H1 (cell line): ENCODE measurements at regions not wholly inside any gene's neighbourhood (a gene's known extent, or its start where the extent isn't known, plus 50 kb on each side); places are given as distances from the start of the nearest gene placed in this dataset.

ENCODE experiments used
- CTCF ChIA-PET: fragments of 300-600 bp; sonication (Branson Sonifier 250); formaldehyde crosslinking; loops from one replicate; lab custom pipeline; 2021; ENCODE audit not compliant: partially characterized antibody; lab: Charles Lee
- POLR2A ChIA-PET: fragments of 300-600 bp; sonication (Branson Sonifier 250); formaldehyde crosslinking; loops from one replicate; lab custom pipeline; 2021; ENCODE audit warnings: inconsistent platforms; ENCODE audit not compliant: partially characterized antibody; lab: Charles Lee
- DNase-seq, 2 experiments: peaks; one replicate each; pipeline versions ENCODE4 v3.0.0 to v3.0.0-alpha.2; 2010 to 2022; ENCODE audit warnings: low spot score in 2 of 2, low read depth in 1 of 2, mixed read lengths in 1 of 2
- FAIRE-seq: peaks from 2 replicates; lab custom pipeline; 2011; peaks lifted over from hg19 to GRCh38; lab: Jason Lieb, UNC
- H2AFZ ChIP-seq: 2 replicates; pipeline ENCODE4 v1.8.1; 2012; ENCODE audit warnings: low read length, inconsistent platforms
- H2AK5ac ChIP-seq: 2 replicates; pipeline ENCODE4 v1.6.1; 2013; ENCODE audit warnings: low read depth, low read length
- H2BK120ac ChIP-seq: replicated peaks from 2 replicates; pipeline ENCODE3; 2013; ENCODE audit warnings: low read depth, low read length, inconsistent platforms
- H2BK12ac ChIP-seq: 2 replicates; pipeline ENCODE4 v1.6.1; 2013; ENCODE audit warnings: low read depth, low read length
- H2BK15ac ChIP-seq: 2 replicates; pipeline ENCODE4 v1.6.1; 2013; ENCODE audit warnings: low read length
- H2BK20ac ChIP-seq: 2 replicates; pipeline ENCODE4 v1.6.1; 2013; ENCODE audit warnings: low read length
- H2BK5ac ChIP-seq: 2 replicates; pipeline ENCODE4 v1.6.1; 2013; ENCODE audit warnings: low read depth, low read length
- H3K14ac ChIP-seq: 2 replicates; pipeline ENCODE4 v1.6.1; 2013; ENCODE audit warnings: inconsistent platforms; ENCODE audit not compliant: insufficient read length
- H3K18ac ChIP-seq: 2 replicates; pipeline ENCODE4 v1.6.1; 2013; ENCODE audit warnings: low read length; ENCODE audit errors: extremely low read depth
- H3K23ac ChIP-seq: 2 replicates; pipeline ENCODE4 v1.6.1; 2013; ENCODE audit warnings: inconsistent platforms; ENCODE audit not compliant: insufficient read length
- H3K23me2 ChIP-seq: 2 replicates; pipeline ENCODE4 v1.6.1; 2013; ENCODE audit warnings: low read depth, low read length
- H3K27ac ChIP-seq: 2 replicates; pipeline ENCODE4 v1.6.1; 2011; ENCODE audit warnings: low read depth, low read length, inconsistent platforms
- H3K27me3 ChIP-seq, 4 experiments: replicated peaks in 1 of 4; 1 replicate in 1 of 4; 2 replicates in 3 of 4; pipeline versions ENCODE4 v1.6.1 to v1.8.1; 2011 to 2013; ENCODE audit warnings: low read length in 3 of 4, mild to moderate bottlenecking in 3 of 4, inconsistent platforms in 2 of 4, mixed read lengths in 2 of 4, moderate library complexity in 1 of 4; ENCODE audit not compliant: control insufficient read depth in 3 of 4, insufficient read depth in 3 of 4; ENCODE audit errors: extremely low read depth in 1 of 4
- H3K36me3 ChIP-seq, 4 experiments: 2 replicates each; pipeline versions ENCODE4 v1.6.1 to v1.8.1; 2011 to 2013; ENCODE audit warnings: mild to moderate bottlenecking in 4 of 4, low read length in 3 of 4, moderate library complexity in 2 of 4, control low read depth in 1 of 4, inconsistent platforms in 1 of 4; ENCODE audit not compliant: insufficient read depth in 4 of 4, control insufficient read depth in 2 of 4
- H3K4ac ChIP-seq: replicated peaks from 2 replicates; pipeline ENCODE3; 2013; ENCODE audit warnings: low read length, low read depth, mixed read lengths, inconsistent platforms; ENCODE audit not compliant: insufficient read length
- H3K4me1 ChIP-seq, 4 experiments: replicated peaks in 1 of 4; 1 replicate in 1 of 4; 2 replicates in 3 of 4; pipeline versions ENCODE4 v1.6.1 to v1.8.1; 2011 to 2013; ENCODE audit warnings: low read length in 3 of 4, inconsistent platforms in 2 of 4, mixed read lengths in 1 of 4; ENCODE audit not compliant: insufficient read depth in 4 of 4, control insufficient read depth in 3 of 4
- H3K4me2 ChIP-seq, 2 experiments: 2 replicates each; pipeline versions ENCODE4 v1.6.1 to v1.8.1; 2011 to 2013; ENCODE audit warnings: low read depth in 2 of 2, low read length in 2 of 2, control low read depth in 1 of 2, inconsistent platforms in 1 of 2, mild to moderate bottlenecking in 1 of 2; ENCODE audit not compliant: insufficient read depth in 1 of 2
- H3K4me3 ChIP-seq, 4 experiments: fragments of 200-600, 300-600 bp in 1 of 4; sonication (generic), shearing (Covaris generic), sonication (Bioruptor Twin) in 1 of 4; 2 replicates each; pipeline versions ENCODE4 v1.5.1 to v1.8.1; 2011 to 2016; ENCODE audit warnings: low read length in 4 of 4, low read depth in 3 of 4, control low read depth in 2 of 4, inconsistent platforms in 2 of 4, mild to moderate bottlenecking in 2 of 4, mixed read lengths in 1 of 4, moderate library complexity in 1 of 4; ENCODE audit not compliant: insufficient read depth in 2 of 4; ENCODE audit errors: extremely low read depth in 1 of 4
- H3K56ac ChIP-seq: replicated peaks from 2 replicates; pipeline ENCODE3; 2013; ENCODE audit warnings: low read depth, mild to moderate bottlenecking, mixed read lengths, low read length, inconsistent platforms; ENCODE audit not compliant: insufficient read length
- H3K79me1 ChIP-seq: 2 replicates; pipeline ENCODE4 v1.6.1; 2013; ENCODE audit warnings: low read depth, low read length, control low read depth
- H3K79me2 ChIP-seq, 2 experiments: 2 replicates each; pipeline versions ENCODE4 v1.6.1 to v1.8.1; 2012 to 2013; ENCODE audit warnings: low read length in 2 of 2, mild to moderate bottlenecking in 2 of 2, inconsistent platforms in 1 of 2; ENCODE audit not compliant: insufficient read depth in 2 of 2, control insufficient read depth in 1 of 2
- H3K9ac ChIP-seq, 4 experiments: replicated peaks in 1 of 4; 1 replicate in 1 of 4; 2 replicates in 3 of 4; pipeline versions ENCODE4 v1.6.1 to v1.8.1; 2011 to 2013; ENCODE audit warnings: low read depth in 3 of 4, low read length in 3 of 4, control low read depth in 2 of 4, mild to moderate bottlenecking in 2 of 4, moderate library complexity in 2 of 4, inconsistent platforms in 1 of 4; ENCODE audit errors: extremely low read depth in 1 of 4
- H3K9me3 ChIP-seq, 2 experiments: 2 replicates each; pipeline versions ENCODE4 v1.6.1 to v1.8.1; 2012 to 2013; ENCODE audit warnings: mild to moderate bottlenecking in 2 of 2, moderate library complexity in 2 of 2, control low read depth in 1 of 2, inconsistent platforms in 1 of 2, low read depth in 1 of 2, low read length in 1 of 2, mixed read lengths in 1 of 2; ENCODE audit not compliant: insufficient read depth in 2 of 2
- H4K20me1 ChIP-seq, 2 experiments: replicated peaks in 1 of 2; 2 replicates each; pipeline versions ENCODE3 to v1.8.1; 2011 to 2013; ENCODE audit warnings: inconsistent platforms in 2 of 2, low read length in 2 of 2, mild to moderate bottlenecking in 1 of 2; ENCODE audit not compliant: insufficient read depth in 2 of 2, control insufficient read depth in 1 of 2
- H4K5ac ChIP-seq: 2 replicates; pipeline ENCODE4 v1.6.1; 2013; ENCODE audit warnings: low read length, low read depth, mixed read lengths, inconsistent platforms; ENCODE audit not compliant: insufficient read length
- H4K8ac ChIP-seq: 2 replicates; pipeline ENCODE4 v1.8.0; 2013; ENCODE audit warnings: mild to moderate bottlenecking, moderate library complexity, low read length, inconsistent platforms; ENCODE audit not compliant: insufficient read depth; ENCODE audit errors: extremely low read depth
- H4K91ac ChIP-seq: replicated peaks from 2 replicates; pipeline ENCODE3; 2013; ENCODE audit warnings: low read length, mixed read lengths, inconsistent platforms; ENCODE audit not compliant: insufficient read length
- BRCA1 ChIP-seq: IDR thresholded peaks from 2 replicates; pipeline ENCODE4 v1.6.1; 2012; ENCODE audit warnings: low read depth, low read length, improper control_type of control experiment
- CBX5 ChIP-seq: fragments of 300-800, 300-1000 bp; sonication (generic); IDR thresholded peaks from 2 replicates; pipeline ENCODE4 v1.7.1; 2016; ENCODE audit warnings: antibody characterized with exemption, low read length, low read depth
- GABPA ChIP-seq: IDR thresholded peaks from 2 replicates; pipeline ENCODE4 v1.6.1; 2011; ENCODE audit warnings: mild to moderate bottlenecking, low read length, moderate library complexity, borderline replicate concordance; ENCODE audit not compliant: insufficient read depth
- HDAC2 ChIP-seq, 2 experiments: fragments of 300-600 bp in 1 of 2; sonication (generic) in 1 of 2; IDR thresholded peaks; 2 replicates each; pipeline ENCODE4 v1.6.1; 2011 to 2012; ENCODE audit warnings: low read depth in 2 of 2, low read length in 2 of 2, mild to moderate bottlenecking in 2 of 2, moderate library complexity in 2 of 2, borderline replicate concordance in 1 of 2, inconsistent platforms in 1 of 2
- KDM4A ChIP-seq: IDR thresholded peaks from one replicate; pipeline ENCODE4 v1.7.1; 2012; ENCODE audit warnings: low read depth, mild to moderate bottlenecking, moderate library complexity, low read length, inconsistent platforms; ENCODE audit not compliant: severe bottlenecking
- PHF8 ChIP-seq: fragments of 200-600 bp; sonication (generic); conservative IDR thresholded peaks from 2 replicates; pipeline ENCODE4 v1.7.1; 2012; ENCODE audit warnings: low read depth, mild to moderate bottlenecking, inconsistent platforms, low read length, moderate library complexity
- SIN3A ChIP-seq, 2 experiments: IDR thresholded peaks in 1 of 2; conservative IDR thresholded peaks in 1 of 2; 2 replicates each; pipeline ENCODE4 v1.6.1; 2011 to 2012; ENCODE audit warnings: low read length in 2 of 2, improper control_type of control experiment in 1 of 2, low read depth in 1 of 2, mild to moderate bottlenecking in 1 of 2
- SUZ12 ChIP-seq: fragments of 200-600 bp; sonication (generic); IDR thresholded peaks from 2 replicates; pipeline ENCODE4 v1.6.1; 2012; ENCODE audit warnings: mild to moderate bottlenecking, inconsistent platforms, low read length, moderate library complexity, mixed read lengths
- TCF12 ChIP-seq: IDR thresholded peaks from 2 replicates; pipeline ENCODE4 v1.6.1; 2011; ENCODE audit warnings: low read depth, mild to moderate bottlenecking, low read length
- WGBS, 2 experiments: shearing (Covaris generic) in 1 of 2; methylation state at CpG; one replicate each; pipeline versions ENCODE4 v1.1.6 to v1.1.7; 2013 to 2015; ENCODE audit warnings: low lambda C conversion rate in 2 of 2, mixed read lengths in 2 of 2, inconsistent platforms in 1 of 2, low coverage in 1 of 2, missing lambda C conversion rate in 1 of 2; ENCODE audit not compliant: insufficient replicate concordance in 2 of 2, insufficient coverage in 1 of 2, insufficient read length in 1 of 2; ENCODE audit errors: extremely low coverage in 1 of 2, missing lambda C conversion rate in 1 of 2; 5-methylcytosine and 5-hydroxymethylcytosine counted together

DNA sequence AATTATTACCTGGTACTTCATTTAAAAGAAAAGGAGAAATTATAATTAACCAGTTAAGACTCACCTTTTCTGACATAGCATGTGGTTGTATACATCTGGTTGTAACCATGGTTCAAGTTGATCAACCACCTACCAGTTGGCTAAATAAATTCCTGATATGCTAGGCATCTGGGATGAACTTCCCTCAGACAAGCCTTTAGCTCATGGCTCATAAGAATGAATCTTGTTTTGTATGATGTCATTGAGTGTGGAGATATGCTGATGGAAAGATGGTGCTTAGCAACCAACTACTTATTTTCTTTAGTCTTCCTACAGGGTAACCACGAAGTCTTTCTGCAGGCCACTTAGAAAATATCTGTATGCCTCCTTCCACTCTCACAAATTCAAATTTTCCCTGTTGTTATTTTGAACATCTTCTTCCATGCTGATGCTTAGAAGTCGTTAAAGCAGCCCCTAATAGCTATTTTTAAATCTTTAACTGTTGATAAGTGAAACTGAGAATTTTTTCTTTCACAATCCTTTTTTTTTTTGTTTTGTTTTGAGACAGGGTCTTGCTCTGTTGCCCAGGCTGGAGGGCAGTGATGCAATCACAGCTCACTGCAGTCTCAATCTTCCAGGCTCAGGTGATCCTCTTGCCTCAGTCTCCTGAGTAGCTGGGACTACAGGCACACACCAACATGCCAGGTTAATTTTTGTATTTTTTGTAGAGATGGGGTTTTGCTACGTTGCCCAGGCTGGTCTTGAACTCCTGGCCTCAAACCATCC, 51.9 kb upstream of the PTHLH start:
- Histone ChIP-seq H3K4ac (no peak overlapping the region), H3K23me2 (no peaks in the 10 kb centered on the region), H3K9ac (no peak overlapping the region), H2BK5ac (no peak overlapping the region), H2BK120ac (no peak overlapping the region), H2BK12ac (no peak overlapping the region), H4K8ac (no peak overlapping the region), H4K5ac (no peak overlapping the region), H3K56ac (no peak overlapping the region), H3K4me2 (no peak overlapping the region), H4K20me1 (no peaks in the 10 kb centered on the region), H3K79me2 (no peaks in the 10 kb centered on the region), H3K23ac (no peak overlapping the region), H2BK20ac (no peak overlapping the region), H3K4me1 (no peaks in the 10 kb centered on the region), H4K91ac (no peak overlapping the region), H3K79me1 (no peaks in the 10 kb centered on the region), H3K36me3 (no peaks in the 10 kb centered on the region), H2AFZ (no peak overlapping the region), H3K18ac (no peak overlapping the region), H3K9me3 (no peaks in the 10 kb centered on the region), H3K14ac (no peak overlapping the region), H3K27me3 (no peaks in the 10 kb centered on the region), H3K4me3 (no peak overlapping the region), H3K27ac (no peak overlapping the region), H2AK5ac (no peak overlapping the region), H2BK15ac (no peak overlapping the region)
- ChIA-PET CTCF (interaction anchor here (0.7 to 1.3 kb wide), 2 partner anchors 81 to 240 kb away, joined by 3 read pairs; no protein-coding TSS in a partner anchor), POLR2A (no interaction called here)
- TF ChIP-seq HDAC2 (IDR thresholded peaks at IDR 0.05; ENCODE audit: borderline replicate concordance in 1 of 2, low read depth in 2 of 2, low read length in 2 of 2) (no peak), SIN3A (conservative IDR thresholded peaks at IDR 0.05 in 1 of 2, IDR thresholded peaks at IDR 0.05 in 1 of 2; ENCODE audit: low read depth in 1 of 2, low read length in 2 of 2) (no peak), PHF8 (no peak), CBX5 (no peak), TCF12 (no peak), SUZ12 (no peak), GABPA (no peak), BRCA1 (no peak), KDM4A (no peak)
- no peak for FAIRE-seq
- 76% methylated on average over 3 of the region's 3 CpGs; no CpG with 5 or more reads in 1 of the 2 experiments for WGBS, 2 experiments
- no peak for DNase-seq
